RPMI8226 (cell line): ENCODE measurements at regions not wholly inside any gene's neighbourhood (a gene's known extent, or its start where the extent isn't known, plus 50 kb on each side); places are given as distances from the start of the nearest gene placed in this dataset.
A peak's percentile ranks its signal among the peaks of the same experiment; 100 is the strongest.

Experiments
- DNase-seq: peaks from one replicate; pipeline ENCODE4 v3.0.0-alpha.2; 2015

DNA sequence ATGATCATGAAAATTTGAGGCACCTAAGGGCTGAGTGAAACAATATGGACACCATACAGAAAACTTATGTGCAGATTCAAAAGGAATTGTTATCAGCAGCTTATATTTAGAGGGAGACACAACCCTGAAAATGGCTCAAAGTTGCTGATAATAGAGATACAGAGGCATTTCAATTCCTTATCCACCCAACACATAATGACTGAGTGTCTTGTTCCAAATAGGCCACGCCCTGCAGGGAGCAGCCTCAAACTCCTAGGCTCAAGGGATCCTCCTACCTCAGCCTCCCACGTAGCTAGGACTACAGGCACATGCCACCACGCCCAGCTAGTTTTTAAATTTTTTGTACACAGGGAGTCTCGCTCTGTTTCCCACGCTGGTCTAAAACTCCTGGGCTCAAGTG, 79.0 kb downstream of the LBH start:
- DNase-seq = no peak

DNA sequence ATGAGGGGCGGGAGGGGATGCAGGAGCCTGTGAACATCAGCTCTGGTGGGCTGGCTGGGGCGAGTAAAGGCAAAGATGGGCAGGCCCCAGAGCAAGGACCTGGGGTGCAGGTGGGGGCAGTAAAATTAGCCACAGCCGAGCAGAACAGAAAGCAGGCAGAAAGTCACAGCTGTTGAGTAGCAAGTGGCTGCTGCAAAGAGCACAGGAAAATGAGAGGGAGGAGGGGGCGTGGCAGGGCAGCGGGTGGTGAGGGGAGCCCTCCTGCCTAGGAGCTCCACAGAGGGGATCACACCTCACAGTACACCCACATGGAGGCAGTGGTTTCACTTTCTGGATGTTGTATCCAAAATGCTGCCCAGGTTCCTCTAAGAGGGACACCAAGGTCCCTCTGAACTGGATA, 79.6 kb downstream of the LBH start:
- no peak for DNase-seq

DNA sequence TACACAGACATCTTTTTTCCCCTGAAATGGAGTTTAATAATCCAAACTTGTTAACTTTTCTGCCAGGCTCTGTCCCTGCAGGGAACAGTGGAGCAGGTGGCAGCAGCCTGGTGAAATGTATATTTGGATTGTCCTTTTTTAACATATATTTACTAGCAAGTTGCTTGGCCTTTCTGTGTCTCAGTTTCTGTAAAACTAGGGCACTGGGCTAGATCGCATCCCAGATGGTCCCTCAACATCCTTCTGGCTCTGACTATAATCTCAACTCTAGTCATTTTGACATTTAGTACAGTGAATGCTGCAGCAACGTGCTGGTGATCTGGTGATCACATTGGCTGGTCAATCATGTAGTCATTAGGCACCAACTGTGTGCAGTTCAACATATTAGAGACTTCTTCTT, 80.4 kb downstream of the LBH start:
- no peak for DNase-seq

DNA sequence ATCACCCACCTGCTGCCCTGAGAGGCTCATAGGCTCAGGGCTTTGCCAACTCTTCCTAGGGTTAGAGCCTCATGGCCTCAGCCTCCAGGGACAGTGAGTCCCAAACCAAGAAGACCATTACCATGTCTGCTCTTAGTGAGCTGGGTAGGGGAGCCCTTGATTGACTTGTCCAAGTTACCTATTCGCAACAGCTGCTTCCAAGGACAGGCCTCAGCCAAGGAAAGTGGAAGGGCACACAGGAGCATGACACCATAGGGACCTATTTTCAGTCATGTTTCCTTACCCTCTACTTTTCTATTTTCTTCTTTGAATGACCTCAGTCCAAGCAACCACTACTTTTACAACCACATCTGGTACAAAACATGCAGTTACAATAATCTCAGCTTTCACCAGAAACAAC, 81.6 kb downstream of the LBH start:
- no peak for DNase-seq

DNA sequence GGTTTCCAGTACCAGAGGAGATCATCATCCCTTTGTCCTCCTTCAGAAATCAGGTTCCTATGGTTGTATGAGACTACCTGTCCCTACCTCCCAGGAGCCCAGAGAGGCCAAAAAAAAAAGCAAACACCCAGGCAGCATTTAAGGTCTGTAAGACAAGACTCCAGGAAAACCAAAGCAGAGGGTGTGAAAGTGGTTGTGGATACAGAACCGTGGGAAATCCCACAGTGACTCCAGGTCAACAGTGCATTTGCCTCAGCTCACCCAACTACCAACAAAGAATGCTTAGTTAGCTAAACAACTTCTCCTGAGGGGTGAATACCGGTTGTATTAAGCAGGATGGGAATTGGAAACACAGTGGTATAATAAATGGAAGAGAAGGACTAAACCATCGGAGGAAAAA, 83.6 kb downstream of the LBH start:
- DNase-seq = no peak

DNA sequence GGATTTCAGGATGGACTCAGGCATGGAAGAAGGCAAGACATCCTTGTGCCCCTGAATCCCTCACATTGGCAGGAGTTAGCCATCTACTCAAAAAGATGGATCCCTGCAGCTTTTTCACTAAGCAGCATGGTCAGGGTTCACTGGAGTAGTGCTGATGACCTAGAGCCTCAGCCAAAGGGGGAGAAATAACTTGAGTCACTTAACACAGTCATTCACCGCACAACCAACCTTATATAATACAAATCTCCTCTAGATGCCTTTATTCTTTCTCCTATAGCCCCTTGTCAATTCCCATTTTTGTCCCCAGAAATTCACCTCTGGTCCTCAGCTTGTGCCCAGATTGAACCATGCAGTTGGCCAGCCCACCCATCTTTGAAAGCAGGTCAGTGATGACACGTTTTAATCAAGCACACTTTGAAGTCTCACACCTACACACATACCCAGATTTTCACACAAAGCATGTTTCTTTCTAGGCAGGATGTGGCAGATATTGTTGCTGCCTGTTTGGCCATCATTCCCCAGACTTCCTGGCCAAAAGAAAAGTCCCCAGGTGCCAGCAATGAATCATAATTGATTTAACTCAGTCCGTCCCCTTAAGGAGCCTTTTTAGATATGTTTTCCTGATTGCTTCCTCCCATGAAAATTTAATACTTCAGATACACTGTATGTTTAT, 84.2 kb downstream of the LBH start:
- DNase-seq = no peak

DNA sequence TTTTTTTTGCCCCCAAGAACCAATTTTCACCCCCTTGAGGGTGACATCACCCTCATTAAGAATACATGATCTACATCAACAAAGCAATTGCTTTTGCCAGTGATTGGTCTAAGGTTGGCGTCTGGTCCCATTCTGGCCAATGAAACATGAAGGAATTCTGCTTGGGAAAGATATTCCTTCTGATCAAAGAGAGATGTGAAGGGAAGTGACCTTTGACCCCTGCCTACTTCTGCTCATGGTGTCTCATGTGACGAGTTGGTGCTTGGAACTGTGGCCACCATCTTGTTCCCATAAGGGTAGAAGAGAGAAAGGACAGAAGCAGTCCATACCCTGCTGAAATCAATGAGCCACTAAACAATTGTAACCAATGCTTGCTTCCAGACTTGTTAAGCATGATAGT, 85.1 kb downstream of the LBH start:
- no peak for DNase-seq

DNA sequence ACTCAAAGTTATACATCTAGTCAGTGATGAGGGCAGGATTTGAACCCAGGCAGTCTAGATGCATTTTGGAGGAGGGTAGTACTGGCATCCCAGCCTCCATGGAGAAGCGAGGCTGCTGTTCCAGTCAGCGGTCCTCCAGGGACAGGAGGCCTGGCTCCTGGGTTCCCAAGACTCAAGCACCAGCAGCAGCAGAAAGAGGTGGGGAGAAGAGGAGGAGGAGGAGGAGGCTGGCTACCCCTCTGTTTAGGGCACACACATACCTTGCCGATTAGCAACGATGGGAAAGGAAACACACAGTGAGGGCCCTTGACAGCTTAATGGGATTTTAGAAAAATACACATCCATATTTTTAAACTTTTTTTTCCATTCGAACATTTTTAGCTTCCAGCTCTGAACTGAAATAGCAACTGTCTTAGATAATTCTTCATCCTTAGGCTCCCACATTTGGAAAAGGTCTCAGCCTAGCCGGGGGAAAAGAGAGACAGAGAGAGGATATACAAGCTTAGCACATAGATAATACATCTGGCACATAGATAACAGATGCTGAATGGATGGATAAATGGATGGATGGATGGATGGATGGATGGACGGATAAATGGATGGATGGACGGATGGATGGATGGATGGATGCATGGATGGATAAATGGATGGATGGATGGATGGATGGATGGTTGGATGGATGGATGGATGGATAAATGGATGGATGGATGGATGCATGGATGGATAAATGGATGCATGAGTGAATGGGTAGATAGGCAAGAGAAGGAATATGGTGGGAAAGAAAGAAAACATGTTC, 87.9 kb downstream of the LBH start:
- DNase-seq = no peak

DNA sequence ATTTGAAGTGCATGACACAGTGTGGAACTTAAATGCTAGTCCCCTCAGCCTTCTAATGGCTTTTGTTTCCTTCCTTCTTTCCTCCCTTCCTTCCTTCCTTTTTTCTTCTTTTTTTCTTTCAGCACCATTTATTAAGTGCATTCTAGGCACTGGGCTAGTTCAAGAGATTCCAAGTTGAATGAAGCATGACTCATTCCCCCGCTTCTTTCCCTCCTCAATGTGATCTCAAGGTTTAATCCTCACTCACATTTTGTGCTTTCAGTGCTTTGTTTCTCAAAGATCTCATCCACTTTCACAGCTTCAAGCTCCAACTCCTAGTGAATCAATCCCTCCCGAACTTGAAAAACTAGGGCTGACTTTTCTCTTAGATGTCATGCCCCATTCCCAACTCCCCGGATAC, 90.1 kb downstream of the LBH start:
- DNase-seq = no peak

DNA sequence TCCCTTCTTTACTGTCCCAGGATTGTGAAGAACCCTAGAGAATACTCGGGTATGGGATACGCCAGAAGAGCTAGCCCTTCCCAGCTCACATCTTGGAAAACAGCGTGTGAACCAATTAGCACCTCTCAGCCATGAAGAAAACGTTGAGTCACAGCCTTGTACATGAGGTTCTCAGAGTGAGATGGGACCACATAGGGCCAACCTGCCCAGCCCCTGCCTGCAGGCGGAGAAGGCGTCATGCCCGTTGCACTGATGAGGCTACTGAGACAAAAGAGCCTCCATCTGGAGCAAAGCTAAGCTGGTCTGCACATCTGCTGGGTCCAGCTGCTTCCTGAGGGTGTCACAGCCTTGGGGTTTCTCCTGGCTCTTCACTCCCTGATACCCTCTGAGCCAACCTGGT, 92.2 kb downstream of the LBH start:
- DNase-seq = no peak

DNA sequence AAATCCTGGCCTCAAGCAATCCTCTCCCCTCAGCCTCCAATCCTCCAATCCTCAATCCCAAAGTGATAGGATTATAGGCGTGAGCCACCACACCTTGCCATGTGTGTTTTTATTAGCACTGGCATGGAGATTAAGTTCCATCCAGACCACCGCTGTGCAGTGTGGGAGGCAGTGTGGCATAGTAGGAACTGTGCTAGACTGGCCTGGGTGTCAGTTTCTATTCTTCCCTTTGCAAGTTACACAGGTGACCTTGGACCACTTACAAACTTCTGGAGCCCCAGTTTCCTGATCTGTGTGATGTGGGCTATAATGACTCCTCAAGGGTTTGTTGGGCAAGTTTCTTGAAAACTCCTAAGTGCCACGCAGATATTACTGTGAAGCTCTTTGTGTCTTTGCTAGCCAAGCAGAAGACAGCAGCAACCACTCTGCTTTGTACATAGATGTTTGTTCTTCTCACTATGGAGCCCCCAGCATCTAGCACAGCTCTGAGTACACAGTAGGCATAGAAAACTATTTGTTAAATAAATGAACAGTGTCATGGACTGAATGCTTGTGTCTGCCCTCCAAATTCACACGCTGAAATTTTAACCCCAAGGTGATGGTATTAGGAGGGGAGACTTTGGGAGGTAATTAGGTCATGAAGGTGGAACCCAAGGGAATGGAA, 93.0 kb downstream of the LBH start:
- DNase-seq = no peak

DNA sequence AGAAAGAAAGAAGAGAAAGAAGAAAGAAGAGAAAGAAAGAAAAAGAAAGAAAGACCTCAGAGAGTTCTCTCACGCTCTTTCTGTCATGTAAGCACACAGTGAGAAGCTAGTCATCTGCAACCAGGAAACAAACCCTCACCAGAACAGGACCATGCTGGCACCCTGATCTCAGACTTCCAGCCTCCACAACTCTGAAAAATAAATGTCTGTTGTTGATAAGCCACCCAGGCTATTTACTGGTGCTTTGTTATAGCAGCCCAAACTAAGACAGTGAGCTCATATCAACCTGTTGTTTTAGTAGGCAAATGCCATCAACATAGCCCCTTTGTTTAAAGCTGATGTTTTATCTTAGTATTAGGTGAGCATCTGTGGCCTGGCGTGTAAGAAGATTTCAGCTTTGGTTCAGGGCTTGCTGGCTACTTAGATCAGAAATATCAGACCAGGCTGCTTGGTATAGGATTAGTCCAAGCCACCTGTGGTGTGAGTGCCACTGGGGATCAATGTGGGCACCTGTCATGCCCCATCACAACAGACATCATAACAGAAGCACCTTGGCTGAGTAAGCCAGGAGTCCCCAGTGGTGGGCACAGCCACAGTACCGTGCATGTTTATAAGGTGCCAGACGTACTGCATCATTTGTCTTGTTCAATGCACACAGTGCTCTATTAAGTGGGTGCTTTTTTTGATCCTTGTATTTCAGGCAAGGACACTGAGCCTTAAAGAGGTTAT, 94.4 kb downstream of the LBH start:
- no peak for DNase-seq

DNA sequence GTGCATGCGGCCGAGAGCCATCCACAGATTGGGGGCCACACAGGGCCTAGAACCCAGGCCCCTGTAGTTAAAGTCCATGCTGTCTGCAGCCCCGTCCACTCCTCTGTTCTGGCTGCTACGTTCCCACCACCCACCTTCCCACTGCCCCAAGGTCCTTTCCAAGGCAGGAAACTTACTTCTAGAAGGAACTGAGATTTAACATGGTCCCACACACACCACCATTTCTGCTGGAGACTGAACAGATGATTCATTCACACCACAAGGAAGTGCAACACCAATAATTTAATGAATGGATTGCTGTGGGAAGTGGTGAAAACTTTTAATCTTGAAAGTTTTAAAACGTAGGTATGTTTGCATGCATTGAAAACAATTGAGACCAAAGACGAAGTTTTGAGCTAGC, 95.2 kb downstream of the LBH start:
- DNase-seq = no peak

DNA sequence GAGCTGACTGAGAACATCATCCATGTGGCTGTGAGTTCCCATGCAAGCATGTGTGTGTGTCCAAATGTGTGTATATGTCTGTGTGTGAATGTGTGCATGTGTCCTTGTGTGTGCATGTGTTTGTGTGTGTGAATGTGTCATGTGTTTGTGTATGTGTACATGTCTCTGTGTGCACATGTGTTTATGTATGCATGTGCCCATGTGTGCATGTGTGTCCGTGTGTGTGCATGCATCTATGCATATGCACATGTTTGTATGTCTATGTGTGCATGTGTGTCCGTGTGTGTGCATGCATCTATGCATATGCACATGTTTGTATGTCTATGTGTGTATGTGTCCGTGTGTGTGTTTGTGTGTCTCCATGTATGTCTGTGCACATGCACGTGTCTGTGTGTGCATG, 99.7 kb downstream of the LBH start:
- no peak for DNase-seq

DNA sequence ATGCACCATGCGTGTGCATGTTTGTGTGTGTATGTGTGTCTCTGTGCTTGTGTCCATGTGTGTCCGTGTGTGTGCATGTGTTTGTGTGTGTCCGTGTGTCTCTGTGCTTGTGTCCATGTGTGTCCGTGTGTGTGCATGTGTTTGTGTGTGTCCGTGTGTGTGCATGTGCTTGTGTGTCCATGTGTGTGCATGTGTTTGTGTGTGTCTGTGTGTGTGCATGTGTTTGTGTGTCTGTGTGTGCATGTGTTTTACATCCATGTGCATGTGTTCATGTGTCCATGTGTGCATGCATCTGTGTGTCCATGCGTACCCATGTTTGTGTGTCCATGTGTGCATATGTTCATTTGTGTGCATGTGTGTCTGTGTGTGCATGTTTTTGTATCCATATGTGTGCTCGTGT, 100.5 kb downstream of the LBH start:
- DNase-seq = no peak

DNA sequence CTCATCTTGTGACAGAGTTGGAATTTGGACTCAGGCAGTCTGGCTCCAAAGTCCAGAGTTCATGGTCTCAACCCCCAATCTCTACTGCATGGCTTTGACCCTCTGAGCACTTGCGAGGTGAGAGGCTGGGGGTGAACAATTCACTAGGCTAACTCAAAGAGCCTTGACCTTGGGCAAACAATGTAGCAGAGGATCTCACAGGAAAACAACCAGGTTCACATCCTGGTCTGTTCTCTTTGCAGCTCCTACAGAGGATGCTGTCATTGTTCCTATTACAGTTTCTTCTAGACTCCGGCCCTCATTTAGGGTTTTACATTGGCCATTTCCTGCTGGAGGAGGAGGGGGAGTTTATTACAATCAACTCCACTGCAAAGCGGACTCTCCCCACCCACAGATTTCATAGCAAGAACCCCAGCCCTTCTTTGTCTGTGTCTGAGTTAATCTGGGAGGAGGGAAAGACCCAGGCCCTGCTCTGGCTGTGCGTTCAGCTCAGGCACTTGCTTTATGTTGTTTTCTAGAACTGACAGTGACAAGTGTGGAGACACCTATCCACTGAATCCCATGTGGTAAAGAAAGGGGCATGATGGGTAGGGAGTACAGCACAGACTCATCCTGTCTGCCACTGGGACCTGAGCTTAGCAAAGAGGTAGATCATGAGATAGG, 101.6 kb downstream of the LBH start:
- DNase-seq = no peak

DNA sequence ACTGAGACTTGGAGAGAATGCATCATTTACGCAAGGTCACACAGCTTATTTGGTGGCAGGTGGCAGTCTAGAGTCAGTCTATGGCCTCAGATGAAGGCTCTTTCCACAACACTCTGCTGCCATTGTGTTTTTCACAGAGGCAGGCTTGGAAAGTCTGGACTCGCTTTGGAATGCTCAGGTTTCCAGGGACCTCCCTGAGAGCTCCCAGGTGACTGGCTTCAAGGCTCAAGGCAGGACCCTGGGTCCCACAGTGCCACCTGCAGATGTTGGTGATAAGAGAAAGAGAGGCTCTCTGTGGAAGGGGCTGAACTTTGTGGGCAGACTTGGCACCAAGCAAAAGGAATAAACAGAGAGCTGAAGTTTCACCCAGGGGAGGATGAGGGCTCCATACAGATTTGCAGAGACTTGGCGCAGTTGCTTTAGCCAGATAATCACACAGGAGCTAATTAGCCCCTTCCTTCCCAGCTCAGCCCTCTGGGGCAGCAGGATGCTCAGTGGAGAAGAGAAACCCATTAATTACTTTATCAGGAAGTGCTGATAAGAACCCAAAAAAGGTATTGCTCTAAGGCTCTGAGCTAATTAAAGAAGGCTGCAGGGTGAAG, 103.5 kb downstream of the LBH start:
- DNase-seq = peak; percentile 18

DNA sequence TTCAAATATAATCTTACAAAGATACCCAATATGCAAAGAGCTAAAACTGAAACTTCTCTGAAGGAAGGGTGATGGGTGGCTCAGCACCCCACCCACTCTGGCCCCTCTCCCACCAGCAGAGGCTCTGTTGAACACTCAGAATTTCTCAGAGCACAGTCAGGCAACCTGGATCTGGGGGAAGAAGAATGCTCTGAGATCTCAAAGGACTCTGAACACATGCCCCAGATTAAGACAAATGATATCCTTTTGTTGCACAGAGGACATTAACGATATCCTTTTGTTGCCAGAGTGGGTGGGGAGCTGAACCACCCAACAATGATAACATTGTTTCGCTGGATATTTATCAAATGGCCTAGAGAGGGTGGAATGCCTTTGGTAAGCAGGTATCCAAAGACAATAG, 104.8 kb downstream of the LBH start:
- DNase-seq = no peak

DNA sequence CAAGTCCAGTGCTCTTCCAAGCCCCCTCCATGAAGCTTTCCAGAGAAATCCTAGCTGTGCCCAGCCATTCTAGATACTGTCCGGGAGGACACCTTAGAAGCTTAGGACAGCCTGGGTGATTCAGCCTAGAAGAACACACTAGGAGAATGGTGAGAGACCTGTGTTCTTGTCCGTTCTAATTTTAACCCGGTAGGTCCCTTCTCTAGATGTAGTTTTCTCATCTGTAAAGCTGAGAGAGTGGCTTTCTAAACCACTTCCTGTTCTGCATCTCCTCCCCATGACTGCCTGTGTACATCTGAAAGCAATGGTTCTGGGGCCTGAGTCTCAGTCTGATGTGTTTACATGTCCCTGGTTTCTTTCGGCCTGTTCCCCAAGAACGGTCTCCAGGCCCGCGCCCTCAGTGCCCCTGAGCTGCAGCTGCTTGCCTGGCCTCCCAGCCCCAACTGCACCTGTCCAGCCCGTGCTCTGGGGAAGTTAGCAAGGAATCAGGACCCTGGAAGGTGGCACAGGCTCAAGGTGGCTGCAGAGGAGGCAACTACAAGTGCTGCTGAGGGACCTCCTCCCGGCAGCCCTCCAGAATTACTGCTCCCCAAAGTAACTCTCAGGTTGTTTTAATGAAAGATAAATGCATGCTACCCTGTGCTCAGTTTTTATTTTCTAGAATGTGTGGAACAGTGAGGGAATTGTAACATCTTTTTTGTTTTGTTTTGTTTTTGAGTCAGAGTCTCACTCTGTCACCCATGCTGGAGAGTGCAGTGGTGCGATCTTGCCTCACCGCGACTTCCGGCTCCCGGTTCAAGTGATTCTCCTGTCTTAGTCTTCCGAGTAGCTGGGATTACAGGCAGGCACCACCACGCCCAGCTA, 105.9 kb downstream of the LBH start:
- peak; percentile 77 for DNase-seq

DNA sequence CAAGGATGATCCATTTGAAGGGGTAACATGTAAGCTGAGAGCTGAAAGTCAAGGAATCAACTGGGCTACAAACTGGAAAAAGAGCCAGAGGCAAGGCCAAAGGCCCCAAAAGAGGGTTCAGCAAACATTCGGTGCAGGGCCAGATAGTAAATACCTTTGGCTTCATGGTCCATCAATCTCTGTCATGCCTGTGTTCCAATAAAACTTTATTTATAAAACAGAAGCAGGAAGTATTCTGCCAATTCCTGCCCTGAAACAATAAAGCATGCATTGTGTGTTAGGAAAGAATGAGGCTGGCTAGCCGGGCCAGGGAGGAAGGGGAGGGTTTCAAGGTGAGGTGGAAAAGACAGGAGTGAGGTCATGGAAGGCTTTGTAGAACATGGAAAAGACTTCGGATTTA, 107.1 kb downstream of the LBH start:
- DNase-seq = no peak

DNA sequence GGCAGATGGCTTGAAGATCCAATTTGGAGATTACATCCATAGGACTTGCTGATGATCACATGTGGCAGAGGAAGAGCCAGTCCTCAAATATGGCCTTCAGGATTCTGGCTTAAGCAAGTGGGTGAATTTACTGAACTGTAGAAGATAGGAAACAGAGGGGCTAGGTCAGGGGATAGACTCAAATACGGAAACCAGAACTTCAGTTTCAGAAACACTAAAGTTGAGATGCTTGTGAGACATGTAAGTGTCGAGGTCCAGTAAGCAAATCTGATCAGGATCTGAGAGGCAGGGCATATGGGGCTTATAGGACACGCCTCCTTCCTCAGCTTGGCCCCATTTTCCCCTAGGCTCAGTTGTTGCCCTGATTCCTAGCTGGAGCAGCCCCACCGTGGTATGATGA, 107.7 kb downstream of the LBH start:
- DNase-seq = no peak
